NCI-H526 (cell line): ENCODE measurements at regions not wholly inside any gene's neighbourhood (a gene's known extent, or its start where the extent isn't known, plus 50 kb on each side); places are given as distances from the start of the nearest gene placed in this dataset.

Experiments used
- DNase-seq, 2 experiments: peaks; one replicate each; lab custom pipeline; 2025; lab: John Stamatoyannopoulos, UW

- no peak for DNase-seq
Observed at GRCh38 chr2:173770947-173771678, 194.1 kb downstream of the SP3 start.

GRCh38 chr2:173772205-173772604, 193.0 kb downstream of the SP3 start:
- no peak for DNase-seq

- no peak for DNase-seq
Observed at GRCh38 chr2:173773076-173773475, 192.1 kb downstream of the SP3 start.

- no peak for DNase-seq
Observed at GRCh38 chr2:173775440-173775839, 189.7 kb downstream of the SP3 start.

GRCh38 chr2:173782681-173783080, 182.5 kb downstream of the SP3 start:
- no peak for DNase-seq

GRCh38 chr2:173783382-173783781, 181.8 kb downstream of the SP3 start:
- DNase-seq, result no peak

- no peak for DNase-seq
Observed at GRCh38 chr2:173785813-173786212, 179.4 kb downstream of the SP3 start.

GRCh38 chr2:173791502-173791901, 173.7 kb downstream of the SP3 start:
- DNase-seq, result no peak

GRCh38 chr2:173792166-173792565, 173.0 kb downstream of the SP3 start:
- DNase-seq, result no peak

GRCh38 chr2:173792741-173793140, 172.4 kb downstream of the SP3 start:
- DNase-seq, result no peak

GRCh38 chr2:173793709-173794565, 171.2 kb downstream of the SP3 start:
- DNase-seq, result no peak

- DNase-seq, result no peak
Observed at GRCh38 chr2:173797586-173798263, 167.4 kb downstream of the SP3 start.

- DNase-seq, result no peak
Observed at GRCh38 chr2:173802518-173802917, 162.7 kb downstream of the SP3 start.

- no peak for DNase-seq
Observed at GRCh38 chr2:173803449-173803848, 161.7 kb downstream of the SP3 start.

- DNase-seq, result no peak
Observed at GRCh38 chr2:173806761-173807160, 158.4 kb downstream of the SP3 start.

GRCh38 chr2:173808718-173809117, 156.5 kb downstream of the SP3 start:
- no peak for DNase-seq

- DNase-seq, result no peak
Observed at GRCh38 chr2:173812321-173812720, 152.9 kb downstream of the SP3 start.

- no peak for DNase-seq
Observed at GRCh38 chr2:173814306-173814705, 150.9 kb downstream of the SP3 start.

GRCh38 chr2:173815772-173816171, 149.4 kb downstream of the SP3 start:
- DNase-seq, result no peak

- no peak for DNase-seq
Observed at GRCh38 chr2:173817582-173817981, 147.6 kb downstream of the SP3 start.

GRCh38 chr2:173818285-173818684, 146.9 kb downstream of the SP3 start:
- DNase-seq, result no peak

- DNase-seq, result no peak
Observed at GRCh38 chr2:173819852-173820251, 145.3 kb downstream of the SP3 start.

GRCh38 chr2:173821451-173821850, 143.7 kb downstream of the SP3 start:
- no peak for DNase-seq
